Activated CD4-positive, alpha-beta memory T cell treated with anti-CD3 and anti-CD28 coated beads for 36 hours (primary cell): ENCODE measurements at regions not wholly inside any gene's neighbourhood (a gene's known extent, or its start where the extent isn't known, plus 50 kb on each side); places are given as distances from the start of the nearest gene placed in this dataset.

ENCODE experiments used
- CTCF ChIA-PET: fragments of 350-600 bp; sonication (Branson Sonifier 250); formaldehyde crosslinking; loops from one replicate; lab custom pipeline; 2021; ENCODE audit warnings: antibody characterized with exemption, inconsistent platforms; lab: Charles Lee
- POLR2A ChIA-PET: fragments of 350-600 bp; sonication (Branson Sonifier 250); formaldehyde crosslinking; loops from one replicate; lab custom pipeline; 2021; ENCODE audit warnings: antibody characterized with exemption; lab: Charles Lee
- DNase-seq: peaks from one replicate; pipeline ENCODE4 v3.0.0-alpha.2; 2020
- H3K27ac Mint-ChIP-seq: one replicate; pipeline ENCODE4 v1.8.0; 2021; ENCODE audit warnings: mixed read lengths
- H3K27me3 Mint-ChIP-seq: one replicate; pipeline ENCODE4 v1.8.0; 2021; ENCODE audit warnings: mixed read lengths
- H3K36me3 Mint-ChIP-seq: one replicate; pipeline ENCODE4 v1.8.0; 2021; ENCODE audit warnings: mixed read lengths
- H3K4me1 Mint-ChIP-seq: one replicate; pipeline ENCODE4 v1.8.0; 2021; ENCODE audit warnings: low read depth, mixed read lengths
- H3K4me3 Mint-ChIP-seq: one replicate; pipeline ENCODE4 v1.8.0; 2021; ENCODE audit warnings: mild to moderate bottlenecking, mixed read lengths
- H3K9me3 Mint-ChIP-seq: one replicate; pipeline ENCODE4 v1.8.0; 2021; ENCODE audit warnings: mixed read lengths
- intact Hi-C: fragments of 100-400 bp; cut with micrococcal nuclease; formaldehyde crosslinking; loops from one replicate; pipeline ENCODE4 v1.15.1; 2023

DNA sequence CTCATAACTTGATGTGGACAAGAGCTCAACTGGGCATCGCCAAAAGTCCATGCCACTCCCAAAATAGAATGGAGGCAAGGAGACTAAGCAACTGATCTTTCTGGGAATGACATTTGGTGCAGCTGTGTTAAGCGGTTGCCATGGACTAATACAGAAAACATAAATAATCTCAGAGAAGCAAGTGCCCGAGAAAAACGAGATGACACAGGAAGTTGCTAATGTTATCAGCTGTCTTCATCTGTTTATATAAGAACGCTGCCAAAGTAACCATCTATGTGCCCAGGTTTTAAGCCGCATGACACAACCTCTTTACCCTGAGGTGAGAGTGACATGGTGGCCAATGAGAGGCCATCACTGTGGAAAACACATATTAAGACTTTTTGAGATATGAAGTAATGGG lies 54.9 kb upstream of the SACS start:
- H3K4me1 Mint-ChIP-seq, result peaks cover 5% of the 10 kb centered on the region
- DNase-seq, result no peak
- H3K4me3 Mint-ChIP-seq, result no peak overlapping the region
- intact Hi-C loops, result no loop called here
- POLR2A ChIA-PET, result no interaction called here
- H3K27ac Mint-ChIP-seq, result no peak overlapping the region
- CTCF ChIA-PET, result no interaction called here
- H3K27me3 Mint-ChIP-seq, result peaks cover 16% of the 10 kb centered on the region
- no peaks in the 10 kb centered on the region for H3K36me3 Mint-ChIP-seq
- H3K9me3 Mint-ChIP-seq, result no peaks in the 10 kb centered on the region

DNA sequence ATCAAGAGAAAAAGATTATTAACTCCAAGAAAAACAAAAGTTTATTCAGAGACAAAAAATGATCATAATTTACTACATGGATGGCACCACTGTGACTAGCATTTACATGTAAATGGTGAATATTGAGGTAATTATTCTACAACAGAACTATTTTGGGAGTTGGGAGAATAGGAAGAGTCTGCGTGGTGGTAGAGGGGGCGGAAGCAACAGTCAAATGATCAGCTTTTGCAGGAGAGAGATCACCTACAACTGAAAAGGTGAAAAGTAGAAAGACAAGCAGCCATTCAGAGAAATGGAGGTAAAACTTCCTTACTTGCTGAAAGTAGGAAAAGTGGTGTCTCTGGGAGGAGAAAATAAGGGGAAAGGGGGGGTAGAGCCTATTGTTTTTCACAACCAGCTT lies 62.8 kb upstream of the SACS start:
- ChIA-PET POLR2A (no interaction called here), CTCF (no interaction called here)
- H3K4me1 Mint-ChIP-seq, result no peaks in the 10 kb centered on the region
- intact Hi-C loops, result no loop called here
- peaks cover 32% of the 10 kb centered on the region for H3K27me3 Mint-ChIP-seq
- no peak overlapping the region for H3K27ac Mint-ChIP-seq
- H3K4me3 Mint-ChIP-seq, result no peak overlapping the region
- DNase-seq, result no peak
- H3K36me3 Mint-ChIP-seq, result no peaks in the 10 kb centered on the region
- no peaks in the 10 kb centered on the region for H3K9me3 Mint-ChIP-seq

DNA sequence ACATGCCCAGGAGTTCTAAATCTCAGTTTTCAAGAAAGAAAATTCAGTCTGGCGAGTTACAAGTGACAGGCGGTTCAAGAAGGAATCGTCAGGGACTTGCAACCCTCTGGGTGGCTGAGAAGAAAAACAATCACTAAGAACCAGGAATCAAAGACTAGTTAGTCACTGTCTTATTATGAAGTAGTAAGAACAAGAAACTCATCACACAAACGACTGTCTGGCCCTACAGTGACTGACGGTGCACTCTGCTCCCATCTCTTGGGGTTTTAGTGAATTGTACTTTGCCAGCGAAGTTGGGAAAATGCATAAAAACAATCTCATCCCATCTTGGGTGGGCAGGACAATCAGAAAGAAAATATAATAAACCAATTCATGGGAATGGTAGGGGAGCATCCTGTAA lies 63.7 kb upstream of the SACS start:
- Mint-ChIP-seq H3K36me3 (no peaks in the 10 kb centered on the region), H3K27me3 (peaks cover 32% of the 10 kb centered on the region), H3K27ac (no peak overlapping the region), H3K4me1 (no peaks in the 10 kb centered on the region), H3K9me3 (no peaks in the 10 kb centered on the region), H3K4me3 (no peak overlapping the region)
- no peak for DNase-seq
- POLR2A ChIA-PET, result no interaction called here
- intact Hi-C loops, result no loop called here
- CTCF ChIA-PET, result no interaction called here

DNA sequence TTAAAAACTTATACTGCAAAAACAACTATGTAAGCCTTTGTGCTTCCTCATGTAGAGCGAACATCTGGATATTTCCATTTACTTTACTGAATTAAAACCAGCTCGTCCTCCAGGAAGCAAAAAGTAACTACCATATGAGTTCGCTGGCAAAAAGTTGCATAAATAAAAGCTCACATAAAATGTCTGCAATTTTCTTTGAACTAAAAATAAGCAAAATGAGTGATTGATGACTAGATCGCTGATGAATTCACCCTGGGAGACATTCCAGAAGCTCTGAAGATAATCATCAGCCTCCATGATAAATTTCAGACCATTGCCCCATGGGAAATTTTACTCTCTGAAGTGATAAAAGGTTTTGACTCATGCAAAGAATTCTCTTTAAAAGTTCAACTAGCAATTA lies 67.3 kb upstream of the SACS start:
- no peak for DNase-seq
- no peak overlapping the region for H3K27ac Mint-ChIP-seq
- H3K4me1 Mint-ChIP-seq, result no peaks in the 10 kb centered on the region
- CTCF ChIA-PET, result no interaction called here
- no peaks in the 10 kb centered on the region for H3K36me3 Mint-ChIP-seq
- H3K27me3 Mint-ChIP-seq, result peaks cover 13% of the 10 kb centered on the region
- POLR2A ChIA-PET, result no interaction called here
- intact Hi-C loops, result no loop called here
- H3K4me3 Mint-ChIP-seq, result no peak overlapping the region
- no peaks in the 10 kb centered on the region for H3K9me3 Mint-ChIP-seq

DNA sequence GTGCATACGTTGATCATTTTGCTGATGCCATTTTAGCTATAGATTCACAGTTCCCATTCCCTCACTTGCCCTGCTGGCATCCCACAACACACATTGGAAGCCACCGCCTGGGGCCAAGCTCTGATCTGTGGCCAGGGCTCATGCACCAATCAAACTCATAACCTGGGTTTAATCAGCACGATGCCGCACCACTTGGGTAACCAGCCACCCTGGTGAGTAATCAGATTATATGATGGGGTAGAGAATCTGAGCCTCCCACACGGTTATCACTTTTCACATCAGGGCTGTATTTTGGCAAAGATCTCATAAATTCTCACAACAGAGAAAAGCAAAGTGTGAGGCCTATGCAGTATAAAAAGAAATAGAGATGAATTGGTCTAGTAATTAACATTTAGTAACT lies 66.0 kb upstream of the TNFRSF19 start:
- no peaks in the 10 kb centered on the region for H3K4me1 Mint-ChIP-seq
- ChIA-PET POLR2A (no interaction called here), CTCF (no interaction called here)
- no peak overlapping the region for H3K4me3 Mint-ChIP-seq
- no peak overlapping the region for H3K27ac Mint-ChIP-seq
- H3K36me3 Mint-ChIP-seq, result no peaks in the 10 kb centered on the region
- intact Hi-C loops, result no loop called here
- H3K9me3 Mint-ChIP-seq, result no peaks in the 10 kb centered on the region
- H3K27me3 Mint-ChIP-seq, result peaks cover 6% of the 10 kb centered on the region
- no peak for DNase-seq

DNA sequence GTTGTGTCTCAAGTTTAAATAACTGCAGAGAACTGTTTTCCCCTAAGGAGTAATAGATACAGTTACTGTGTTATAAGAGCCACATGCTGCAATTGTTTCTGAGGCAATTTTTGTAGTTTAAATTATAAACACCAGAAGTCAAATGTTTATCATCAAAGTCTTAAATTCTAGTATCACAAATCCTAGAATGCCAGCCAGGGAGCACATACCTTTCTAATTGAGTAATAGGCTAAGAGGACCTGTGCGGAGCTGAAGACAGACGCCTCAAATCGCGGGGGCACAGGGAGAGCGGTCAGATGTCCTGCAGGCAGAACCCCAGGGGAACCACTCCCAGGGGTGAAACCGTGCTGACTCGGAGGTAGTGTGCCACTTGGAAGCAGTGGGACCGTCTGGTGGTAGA lies 65.2 kb upstream of the TNFRSF19 start:
- ChIA-PET CTCF (interaction anchor here (1.1 kb wide), 1 partner anchor 38 kb away, joined by 3 read pairs; no protein-coding TSS in a partner anchor), POLR2A (no interaction called here)
- Mint-ChIP-seq H3K4me1 (no peaks in the 10 kb centered on the region), H3K27me3 (peaks cover 6% of the 10 kb centered on the region), H3K27ac (no peak overlapping the region), H3K36me3 (no peaks in the 10 kb centered on the region), H3K4me3 (no peak overlapping the region), H3K9me3 (no peaks in the 10 kb centered on the region)
- DNase-seq, result no peak
- intact Hi-C loops, result no loop called here

DNA sequence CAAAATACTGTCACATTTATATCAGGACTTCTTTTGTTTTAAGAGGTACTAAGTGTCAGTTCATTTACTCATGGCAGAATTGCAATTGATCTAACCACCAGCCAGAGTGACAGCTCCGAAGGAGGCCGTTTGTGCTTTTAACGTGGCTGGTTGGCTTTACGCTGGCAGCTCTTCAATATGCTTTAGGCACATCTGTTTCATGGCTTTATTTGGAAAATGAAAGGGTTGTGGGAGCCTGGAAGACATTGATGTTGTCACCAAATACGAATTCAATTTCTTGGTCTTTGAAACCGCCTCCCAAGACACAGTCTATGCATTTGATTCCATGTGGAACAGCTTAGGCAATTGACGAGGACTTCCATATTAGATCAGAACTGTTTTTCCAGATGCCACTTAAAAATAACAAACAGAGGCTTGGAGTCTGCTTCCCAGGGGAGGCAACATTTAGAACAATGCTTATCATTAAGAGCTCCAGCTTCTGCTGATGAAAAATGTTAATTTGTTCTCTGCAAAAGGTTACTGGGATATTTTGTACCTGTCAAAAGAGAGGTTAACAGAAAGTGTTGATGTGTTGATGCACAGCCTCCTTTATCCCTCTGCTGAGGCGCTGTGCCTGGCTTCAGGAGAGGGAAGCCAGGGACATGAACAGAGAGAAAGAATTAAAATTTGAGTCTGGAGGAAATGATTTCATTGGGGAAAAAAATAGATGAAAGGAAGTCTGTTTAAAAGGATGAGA lies 64.0 kb upstream of the TNFRSF19 start:
- POLR2A ChIA-PET, result no interaction called here
- no peaks in the 10 kb centered on the region for H3K36me3 Mint-ChIP-seq
- peaks cover 6% of the 10 kb centered on the region for H3K27me3 Mint-ChIP-seq
- no peaks in the 10 kb centered on the region for H3K9me3 Mint-ChIP-seq
- no peak overlapping the region for H3K27ac Mint-ChIP-seq
- intact Hi-C loops, result no loop called here
- CTCF ChIA-PET, result no interaction called here
- no peak for DNase-seq
- H3K4me3 Mint-ChIP-seq, result no peak overlapping the region
- H3K4me1 Mint-ChIP-seq, result no peaks in the 10 kb centered on the region

DNA sequence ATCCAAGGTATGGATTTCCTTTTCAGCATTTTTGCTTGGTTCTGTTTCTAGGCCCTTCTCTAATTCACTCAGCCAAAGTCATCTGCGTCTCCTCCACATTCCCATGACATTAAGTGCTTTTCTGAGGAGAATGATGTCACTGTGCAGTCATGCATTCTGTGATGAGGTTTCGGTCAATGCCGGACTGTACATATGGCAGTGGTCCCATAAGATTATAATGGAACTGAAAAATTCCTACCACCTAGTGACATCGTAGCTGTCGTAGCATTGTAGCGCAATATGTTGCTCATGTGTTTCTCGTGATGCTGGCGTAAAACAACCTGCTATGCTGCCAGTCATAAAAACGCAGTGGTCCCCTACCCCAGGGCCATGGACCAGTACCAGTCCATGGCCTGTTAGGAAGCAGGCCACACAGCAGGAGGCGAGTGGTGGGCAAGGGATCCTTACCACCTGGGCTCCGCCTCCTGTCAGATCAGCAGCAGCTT lies 63.4 kb upstream of the TNFRSF19 start:
- H3K27me3 Mint-ChIP-seq, result peaks cover 8% of the 10 kb centered on the region
- intact Hi-C loops, result no loop called here

DNA sequence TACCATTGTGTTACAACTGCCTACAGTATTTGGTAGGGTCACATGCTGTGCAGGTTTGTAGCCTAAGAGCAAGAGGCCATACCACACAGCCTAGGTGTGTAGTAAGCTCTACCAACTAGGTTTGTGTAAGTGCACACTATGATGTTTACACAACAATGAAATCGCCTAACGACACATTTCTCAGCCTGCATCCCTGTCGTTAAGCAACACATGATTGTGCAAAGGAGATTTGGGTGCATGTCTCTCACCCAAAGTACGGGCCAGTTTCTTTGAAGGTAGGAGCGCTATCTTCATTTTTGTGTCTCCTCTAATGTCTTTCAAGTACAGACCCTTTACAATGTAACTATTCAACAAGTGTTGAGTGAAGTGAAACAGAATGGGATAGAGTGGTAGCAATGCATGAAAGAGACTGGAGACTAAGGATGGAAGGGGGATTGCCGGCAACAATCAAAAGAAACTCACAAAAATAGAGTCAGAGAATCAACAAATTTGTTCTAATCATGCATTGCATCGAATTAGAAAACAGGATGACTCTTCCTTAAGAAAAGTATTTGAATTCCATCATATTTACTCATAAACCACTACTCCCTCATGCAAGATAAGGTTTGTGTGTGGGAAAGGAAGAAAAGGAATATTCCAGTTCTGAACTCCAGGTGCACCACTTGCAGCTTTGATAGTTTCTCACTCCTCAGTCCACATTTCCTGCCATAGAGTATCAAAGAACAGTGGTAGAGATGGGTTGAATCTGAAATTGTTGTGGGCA lies 60.2 kb upstream of the TNFRSF19 start:
- H3K36me3 Mint-ChIP-seq, result no peaks in the 10 kb centered on the region
- ChIA-PET POLR2A (no interaction called here), CTCF (no interaction called here)
- H3K4me3 Mint-ChIP-seq, result no peak overlapping the region
- no peaks in the 10 kb centered on the region for H3K4me1 Mint-ChIP-seq
- no peaks in the 10 kb centered on the region for H3K9me3 Mint-ChIP-seq
- peaks cover 17% of the 10 kb centered on the region for H3K27me3 Mint-ChIP-seq
- intact Hi-C loops, result no loop called here
- H3K27ac Mint-ChIP-seq, result no peak overlapping the region
- no peak for DNase-seq

More for the DNA sequence above, 63.4 kb upstream of the TNFRSF19 start:
- DNase-seq, result no peak
- H3K4me1 Mint-ChIP-seq, result no peaks in the 10 kb centered on the region
- ChIA-PET POLR2A (no interaction called here), CTCF (no interaction called here)
- H3K4me3 Mint-ChIP-seq, result no peak overlapping the region
- H3K36me3 Mint-ChIP-seq, result no peaks in the 10 kb centered on the region
- H3K9me3 Mint-ChIP-seq, result no peaks in the 10 kb centered on the region
- no peak overlapping the region for H3K27ac Mint-ChIP-seq

DNA sequence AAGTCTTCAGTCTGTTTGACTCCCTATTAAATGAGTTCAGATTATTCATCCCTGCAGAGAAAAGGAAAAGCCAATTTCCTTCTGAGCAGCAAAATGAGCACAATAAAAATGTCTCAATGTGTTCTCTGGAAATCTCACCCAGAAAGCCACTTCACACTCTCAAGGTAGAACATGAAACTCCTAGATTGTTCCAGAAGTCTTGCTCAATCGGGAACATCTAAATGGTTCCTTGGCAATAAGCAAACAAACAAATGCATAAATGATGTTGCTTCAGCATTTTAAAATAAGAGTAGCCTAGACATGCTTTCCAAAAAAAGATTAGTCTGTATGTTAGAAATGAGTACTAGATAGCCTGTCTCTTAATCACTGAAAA lies 59.7 kb upstream of the TNFRSF19 start:
- ChIA-PET POLR2A (no interaction called here), CTCF (no interaction called here)
- Mint-ChIP-seq H3K36me3 (no peaks in the 10 kb centered on the region), H3K27ac (no peak overlapping the region), H3K27me3 (peaks cover 21% of the 10 kb centered on the region), H3K9me3 (no peaks in the 10 kb centered on the region), H3K4me3 (no peak overlapping the region), H3K4me1 (no peaks in the 10 kb centered on the region)
- DNase-seq, result no peak
- intact Hi-C loops, result no loop called here

DNA sequence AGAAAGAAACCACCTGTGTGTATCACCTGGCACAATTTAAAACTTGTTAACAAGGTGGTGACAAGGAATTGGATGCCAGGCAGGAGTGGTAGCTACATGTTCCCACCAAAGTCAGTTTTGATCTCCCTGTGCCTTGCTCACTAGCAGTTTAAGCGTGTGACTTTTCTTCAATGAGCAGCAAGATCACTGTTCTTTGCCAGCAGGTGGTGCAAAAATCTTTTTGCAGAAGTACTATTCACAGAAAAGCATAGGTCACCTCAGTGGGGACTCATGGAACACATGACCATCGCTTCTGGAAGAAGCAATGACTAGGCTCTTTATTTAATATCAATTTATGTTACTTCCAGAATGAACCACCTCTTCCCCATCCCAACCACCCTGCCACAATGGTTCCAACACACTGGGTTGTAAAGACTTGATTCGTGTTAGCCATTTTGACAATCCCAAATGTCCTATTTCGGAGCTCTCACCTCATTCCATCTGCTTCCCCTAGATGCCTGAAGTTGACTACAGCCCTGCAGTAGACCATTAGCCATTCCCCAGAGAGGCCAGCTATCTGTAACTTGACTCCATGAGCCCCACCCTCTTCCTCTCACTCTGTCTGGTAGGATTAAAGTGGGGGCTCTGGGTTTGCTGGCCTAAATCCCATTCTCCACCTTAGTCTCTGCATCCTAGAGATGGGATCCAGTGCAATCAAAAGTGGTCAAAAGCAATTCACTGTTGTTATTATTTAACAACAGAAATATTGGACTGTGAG lies 59.1 kb upstream of the TNFRSF19 start:
- Mint-ChIP-seq H3K36me3 (no peaks in the 10 kb centered on the region), H3K4me1 (no peaks in the 10 kb centered on the region), H3K27ac (no peak overlapping the region), H3K4me3 (no peak overlapping the region), H3K27me3 (peaks cover 21% of the 10 kb centered on the region), H3K9me3 (no peaks in the 10 kb centered on the region)
- intact Hi-C loops, result no loop called here
- ChIA-PET POLR2A (no interaction called here), CTCF (no interaction called here)
- DNase-seq, result no peak

DNA sequence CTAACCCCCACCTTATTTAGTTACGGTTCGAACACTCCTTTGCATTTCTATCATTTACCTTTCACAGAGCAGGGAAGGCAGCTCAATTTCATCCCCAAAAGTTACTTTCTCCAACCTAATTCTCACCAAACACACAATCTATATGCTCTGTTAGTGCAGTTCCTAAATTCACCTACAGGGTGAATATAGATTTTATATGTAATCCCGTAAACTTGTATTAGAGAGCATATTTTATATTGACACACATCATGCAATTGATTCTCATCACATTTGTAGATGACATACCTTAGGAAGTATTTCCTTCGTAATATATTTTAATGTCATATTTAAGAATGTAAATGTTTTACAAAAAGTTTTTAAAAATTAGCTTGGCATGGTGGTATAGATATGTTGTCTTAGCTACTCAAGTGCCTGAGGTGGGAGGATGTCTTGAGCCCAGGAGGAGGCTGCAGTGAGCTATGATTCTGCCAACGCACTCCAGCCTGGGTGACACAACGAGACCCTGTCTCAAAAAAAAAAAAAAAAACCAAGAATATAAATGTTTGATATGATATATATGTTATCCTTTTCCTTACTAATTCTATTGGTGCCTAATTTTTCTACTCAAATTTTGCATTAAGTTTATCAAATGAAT lies 57.3 kb upstream of the TNFRSF19 start:
- H3K36me3 Mint-ChIP-seq, result no peaks in the 10 kb centered on the region
- H3K27ac Mint-ChIP-seq, result no peak overlapping the region
- intact Hi-C loops, result no loop called here
- H3K4me3 Mint-ChIP-seq, result no peak overlapping the region
- H3K9me3 Mint-ChIP-seq, result no peaks in the 10 kb centered on the region
- H3K27me3 Mint-ChIP-seq, result peaks cover 19% of the 10 kb centered on the region
- H3K4me1 Mint-ChIP-seq, result no peaks in the 10 kb centered on the region
- DNase-seq, result no peak
- CTCF ChIA-PET, result no interaction called here
- POLR2A ChIA-PET, result no interaction called here
